HG02798 (cell line): ENCODE measurements at regions not wholly inside any gene's neighbourhood (a gene's known extent, or its start where the extent isn't known, plus 50 kb on each side); places are given as distances from the start of the nearest gene placed in this dataset.

Source experiments
- ATAC-seq: cut with Tn5 transposase; IDR thresholded peaks from one replicate; pipeline ENCODE4 v1.9.1; 2021; ENCODE audit warnings: mild to moderate bottlenecking; ENCODE audit not compliant: unreplicated experiment, poor library complexity

DNA sequence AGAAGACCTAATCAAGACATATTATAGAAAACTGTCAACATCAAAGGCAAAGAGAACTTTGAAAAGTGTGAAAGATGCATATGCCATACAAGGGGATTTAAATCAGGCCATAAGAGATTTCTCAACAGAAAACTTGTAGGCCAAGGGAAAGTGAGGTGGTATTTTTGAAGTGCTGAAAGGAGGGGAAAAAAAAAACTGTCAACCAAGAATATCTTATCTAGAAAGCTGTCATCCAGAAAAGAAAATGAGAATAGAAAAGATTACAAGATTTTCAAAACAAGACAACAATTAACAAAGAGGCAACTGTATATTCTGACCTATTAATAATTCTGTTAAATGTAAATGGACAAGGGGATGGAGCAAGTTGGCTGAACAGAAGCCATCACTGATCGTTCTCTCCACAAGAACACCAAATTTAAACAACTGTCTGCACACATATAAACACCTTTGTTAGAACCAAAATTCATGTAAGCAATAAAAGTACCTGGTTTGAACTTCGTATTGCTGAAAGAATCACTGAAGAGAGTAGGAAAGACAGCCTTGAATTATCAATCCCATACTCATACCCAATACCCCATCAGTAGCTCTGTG is 880.1 kb upstream of the PCDH9 start:
- ATAC-seq: no peak

DNA sequence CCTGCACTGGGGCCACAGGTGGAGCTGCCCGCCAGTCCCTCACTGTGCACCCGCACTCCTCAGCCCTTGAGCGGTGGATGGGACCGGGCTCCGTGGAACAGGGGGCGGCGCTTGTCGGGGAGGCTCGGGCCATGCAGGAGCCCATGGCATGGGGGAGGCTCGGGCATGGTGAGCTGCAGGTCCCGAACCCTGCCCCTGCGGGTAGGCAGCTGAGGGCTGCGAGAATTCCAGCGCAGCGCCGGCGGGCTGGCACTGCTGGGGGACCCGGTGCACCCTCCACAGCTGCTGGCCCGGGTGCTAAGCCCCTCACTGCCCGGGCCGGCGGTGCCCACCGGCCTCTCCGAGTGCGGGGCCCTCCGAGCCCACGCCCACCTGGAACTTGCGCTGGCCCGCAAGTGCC is 877.5 kb upstream of the PCDH9 start:
- no peak for ATAC-seq

DNA sequence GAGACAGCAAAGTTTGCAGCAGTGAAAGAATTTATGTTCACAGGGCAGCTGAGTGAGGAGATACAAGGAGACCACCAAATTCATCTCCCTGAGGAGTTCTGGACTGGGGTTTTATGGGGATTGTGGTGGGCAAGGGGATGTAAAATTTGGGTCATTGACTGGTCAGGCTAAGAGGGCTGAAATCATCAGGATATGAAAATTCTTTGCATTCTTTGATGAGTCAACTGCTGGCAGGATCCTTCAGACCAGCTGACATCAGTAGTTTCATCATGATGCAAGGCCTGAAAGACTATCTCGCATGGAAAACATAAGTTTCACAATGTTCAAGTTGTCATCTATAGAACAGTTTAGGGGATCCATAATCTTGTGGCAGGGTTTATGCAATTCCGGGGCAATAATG is 869.5 kb upstream of the PCDH9 start:
- ATAC-seq: no peak

DNA sequence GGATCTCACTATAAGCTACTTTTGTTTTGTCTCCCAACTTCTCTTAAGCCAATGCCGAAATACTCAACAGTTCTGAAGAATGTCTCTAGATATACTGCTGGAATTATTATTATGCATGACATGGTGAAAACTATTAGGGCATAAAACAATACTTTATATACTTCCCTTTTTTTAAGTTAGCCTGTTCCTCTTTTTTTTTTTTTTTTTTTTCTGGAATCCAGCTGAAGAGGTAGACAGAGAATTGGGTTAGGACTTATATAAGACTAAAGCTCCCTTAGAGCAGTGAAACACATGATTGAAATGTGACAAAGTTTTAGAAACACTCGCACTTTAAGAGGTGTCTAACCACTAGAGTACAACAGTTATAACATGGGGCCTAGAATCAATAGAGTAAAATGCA is 850.9 kb upstream of the PCDH9 start:
- no peak for ATAC-seq

DNA sequence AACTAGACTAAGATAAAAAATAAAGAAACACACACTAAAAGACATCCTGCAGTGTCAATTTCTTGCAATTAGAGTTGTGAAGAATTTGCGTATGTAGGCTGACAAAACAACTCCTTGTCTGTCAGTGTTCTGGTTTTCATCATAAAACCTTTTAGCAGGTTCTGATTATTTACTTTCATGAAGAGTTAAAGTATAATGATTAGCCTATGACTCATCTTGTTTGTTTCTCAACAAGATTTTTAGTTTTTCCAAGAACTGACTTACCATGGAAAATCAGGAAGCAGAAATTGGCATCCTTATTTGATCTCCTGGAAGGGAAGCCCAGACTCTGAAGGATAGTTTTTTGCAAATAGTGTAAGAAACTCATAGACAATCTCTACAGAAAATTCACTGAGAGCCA is 848.7 kb upstream of the PCDH9 start:
- ATAC-seq: no peak

DNA sequence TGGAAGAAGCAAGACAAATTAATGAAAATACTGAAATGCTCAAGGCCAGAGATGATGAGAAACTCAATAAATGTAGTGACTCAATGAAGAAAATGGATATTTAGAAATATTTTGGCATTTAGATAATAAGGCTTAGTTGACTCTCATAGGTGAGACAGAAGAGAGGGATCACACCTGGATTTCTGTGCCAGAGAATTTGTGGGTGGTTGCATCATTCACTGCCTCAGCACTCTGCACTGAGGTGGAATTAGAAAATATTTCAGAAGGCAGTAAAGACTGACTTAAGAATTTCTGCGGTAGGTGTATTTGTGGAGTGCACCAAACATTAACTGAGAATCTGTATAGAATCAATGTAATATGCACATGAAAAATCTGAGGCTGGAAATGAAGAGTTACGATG is 848.3 kb upstream of the PCDH9 start:
- ATAC-seq: no peak

DNA sequence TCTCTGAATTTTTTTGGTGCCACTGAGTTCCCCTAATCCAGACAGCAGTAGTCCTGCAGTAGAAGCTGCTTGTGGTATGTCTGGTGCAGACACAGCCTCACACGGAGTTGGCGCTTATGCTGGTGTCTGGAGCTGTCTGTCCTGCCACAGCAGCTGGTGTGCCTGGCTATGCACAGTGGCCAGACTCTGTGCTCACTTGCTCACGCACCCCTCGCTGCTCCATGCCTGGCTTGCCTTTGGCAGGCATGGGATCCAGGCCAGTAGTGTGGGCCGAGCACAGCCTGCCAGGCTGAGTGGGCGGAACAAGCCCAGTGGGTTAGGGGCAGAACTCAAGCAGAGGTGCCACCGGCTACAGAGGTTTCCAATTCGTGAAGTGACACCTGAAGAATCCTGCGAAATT is 845.9 kb upstream of the PCDH9 start:
- ATAC-seq: no peak

DNA sequence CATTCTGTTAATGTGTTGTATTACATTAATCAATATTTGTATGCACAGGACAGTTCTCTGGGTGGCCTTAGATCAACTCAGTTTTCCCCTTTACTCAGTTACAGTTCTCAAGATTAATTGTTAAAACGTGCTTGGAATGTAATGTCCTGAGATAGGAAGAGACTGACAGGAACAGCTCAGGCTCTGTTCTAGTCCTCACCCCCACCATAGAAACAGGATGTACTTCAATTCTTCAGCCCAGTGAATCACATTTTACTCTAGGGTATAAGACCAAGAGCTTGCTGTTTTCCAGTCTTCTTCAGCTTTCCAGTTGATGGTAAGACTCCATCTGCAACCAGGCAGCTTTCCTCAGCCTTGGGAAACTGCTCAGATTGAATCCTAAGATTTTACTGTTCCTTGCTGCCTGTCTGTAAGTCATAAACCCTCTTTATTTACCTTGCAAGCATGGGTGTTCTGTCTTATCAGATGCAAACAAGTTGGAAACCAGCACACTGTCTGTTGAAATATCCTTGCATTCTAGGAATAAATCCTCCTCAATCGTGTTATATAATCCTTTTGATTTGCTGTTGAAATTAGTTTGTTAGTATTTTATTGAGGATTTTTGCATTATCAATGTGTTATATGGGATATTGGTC is 836.9 kb upstream of the PCDH9 start:
- no peak for ATAC-seq

DNA sequence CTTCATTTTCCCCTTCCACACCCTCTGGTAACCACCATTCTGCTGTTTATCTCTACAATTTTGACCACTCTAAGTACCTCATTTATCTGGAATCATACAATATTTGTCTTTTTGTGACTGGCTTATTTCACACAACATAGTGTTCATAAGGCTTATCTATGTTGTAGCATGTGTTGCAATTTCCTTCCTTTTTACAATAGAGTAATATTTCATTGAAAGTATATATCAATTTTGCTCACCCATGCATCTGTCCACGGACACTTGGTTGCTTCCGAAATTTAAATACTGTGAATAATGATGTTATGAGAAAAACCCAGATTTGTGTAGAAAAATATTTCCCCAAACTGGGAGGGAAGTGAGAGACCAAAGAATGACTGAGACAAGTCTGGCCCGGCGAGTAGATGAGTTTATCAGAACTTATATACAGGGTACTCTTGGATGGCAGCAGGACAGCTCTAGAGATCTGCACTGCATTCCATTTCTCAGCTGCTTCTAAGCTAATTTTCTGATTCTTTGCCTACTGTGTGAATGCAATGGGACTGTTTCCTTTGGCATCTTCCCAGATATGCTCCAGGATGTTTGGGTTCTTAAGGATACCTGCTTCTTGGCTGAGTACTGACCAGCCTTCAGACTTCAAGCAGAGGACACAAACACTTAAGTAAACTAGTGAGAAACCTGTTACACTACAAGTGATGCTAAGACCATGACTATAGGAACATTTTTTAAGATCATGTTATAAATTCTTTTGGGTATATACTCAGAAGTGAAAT is 834.0 kb upstream of the PCDH9 start:
- ATAC-seq: no peak

DNA sequence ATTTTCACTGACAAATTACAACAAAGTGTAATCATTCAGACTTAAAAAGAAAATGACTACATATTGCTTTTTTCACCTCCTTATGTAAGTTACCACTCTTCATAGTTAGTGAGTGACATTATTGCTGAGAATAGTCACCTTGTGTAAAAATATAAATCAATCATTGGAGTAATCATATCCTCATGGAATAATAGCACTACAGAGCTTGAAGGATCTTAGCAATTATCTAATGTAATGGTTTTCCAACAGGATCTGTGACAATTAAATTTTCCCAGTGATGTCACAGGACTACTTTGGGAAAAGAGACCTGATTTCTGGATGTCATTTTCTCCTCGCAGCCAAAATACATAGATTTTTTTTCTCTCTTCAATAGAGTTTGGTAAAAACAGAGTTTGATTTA is 833.0 kb upstream of the PCDH9 start:
- no peak for ATAC-seq

DNA sequence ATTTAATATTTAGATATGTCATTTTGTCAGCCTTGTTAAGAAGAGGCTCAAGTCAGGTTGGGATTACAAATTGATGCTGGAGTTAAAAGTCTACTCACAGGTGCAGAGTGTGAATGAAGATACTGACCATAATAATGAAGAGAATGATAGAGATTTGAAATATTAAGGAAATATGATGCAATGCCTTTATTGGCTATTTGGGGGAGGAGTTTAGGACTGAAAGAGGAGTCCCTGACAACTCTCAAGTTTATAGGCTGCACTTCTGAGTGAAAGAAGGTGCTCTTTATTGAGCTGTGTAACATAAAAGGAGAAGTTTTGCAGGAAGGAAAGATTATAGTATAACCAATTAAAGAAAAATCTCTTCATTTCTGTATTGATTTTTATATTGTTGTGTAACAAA is 827.7 kb upstream of the PCDH9 start:
- no peak for ATAC-seq

DNA sequence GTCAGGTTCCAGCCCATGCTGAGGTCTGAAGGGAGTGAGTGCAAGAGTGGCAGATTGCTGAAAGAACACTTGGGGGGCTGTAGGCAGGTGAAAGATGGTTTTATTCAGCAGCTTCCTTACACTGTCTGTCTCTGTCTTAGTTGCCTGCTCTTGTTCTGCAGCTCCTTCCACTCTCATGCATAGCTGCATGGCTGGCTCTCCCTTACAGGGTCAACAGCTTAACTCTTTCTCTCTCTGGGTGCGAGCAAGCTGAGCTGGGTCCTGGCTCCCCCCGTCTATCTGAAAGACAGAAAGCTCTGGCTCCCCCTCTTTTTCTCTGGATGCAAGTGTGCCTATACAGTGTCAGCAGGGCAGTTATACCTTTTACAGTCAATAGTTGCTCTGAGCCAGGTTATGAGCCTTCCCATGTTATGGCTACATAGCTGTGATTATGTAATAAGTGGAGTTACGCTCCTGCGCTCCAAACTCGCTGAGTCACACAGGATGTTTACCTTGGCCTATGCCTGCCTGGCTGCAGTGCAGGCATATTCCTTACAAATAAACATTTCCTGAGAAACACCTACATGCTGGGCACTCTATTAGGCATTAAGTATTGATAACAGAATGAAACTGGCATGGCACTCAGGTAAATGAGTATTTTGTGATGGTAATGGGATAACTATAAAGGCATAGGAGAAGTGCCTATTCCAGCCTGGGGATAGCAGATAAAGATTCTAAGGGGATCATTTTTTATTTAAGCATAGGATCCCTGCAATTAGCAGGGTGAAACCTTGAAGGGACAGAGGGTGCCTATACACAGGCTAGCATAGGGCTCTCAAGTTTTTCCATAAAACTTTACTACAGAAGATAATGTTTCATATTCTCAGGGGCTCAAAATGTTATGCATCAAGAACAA is 826.9 kb upstream of the PCDH9 start:
- no peak for ATAC-seq

DNA sequence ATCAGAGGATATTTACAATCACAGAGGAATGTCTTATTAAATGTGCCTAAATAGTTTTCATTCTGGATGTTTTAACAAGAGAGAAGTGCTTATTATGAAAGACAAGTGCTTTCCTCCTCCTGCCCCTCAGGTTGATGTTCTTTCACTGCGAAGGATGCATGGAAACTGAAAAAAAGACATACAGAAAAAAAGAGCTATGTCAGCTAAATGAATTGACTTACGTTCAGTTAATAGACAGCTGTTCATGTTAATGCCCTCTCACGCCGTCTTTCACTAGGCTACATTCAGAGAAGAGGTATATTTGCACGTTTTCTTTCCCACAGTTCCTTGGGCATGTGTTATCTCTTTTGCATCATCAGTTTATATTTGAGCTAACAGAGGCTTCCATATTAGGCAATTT is 821.8 kb upstream of the PCDH9 start:
- no peak for ATAC-seq

DNA sequence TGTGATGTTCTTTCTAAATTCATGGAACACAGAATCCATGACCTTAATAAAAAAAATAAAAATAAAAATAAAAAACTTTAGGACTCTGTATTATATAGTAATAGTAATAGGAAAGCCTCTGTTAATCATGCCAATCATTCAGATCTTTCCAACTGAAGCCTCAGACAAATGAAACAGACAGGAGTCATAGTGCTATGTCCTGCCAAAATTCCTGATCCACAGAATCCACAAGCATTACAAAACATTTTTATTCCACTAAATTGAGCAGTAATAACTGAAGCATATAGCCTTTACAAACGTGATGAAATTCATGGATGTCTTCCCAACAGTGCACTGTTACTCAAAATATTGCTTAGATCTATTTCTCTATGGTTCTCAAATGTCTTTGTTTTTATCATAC is 820.6 kb upstream of the PCDH9 start:
- no peak for ATAC-seq

DNA sequence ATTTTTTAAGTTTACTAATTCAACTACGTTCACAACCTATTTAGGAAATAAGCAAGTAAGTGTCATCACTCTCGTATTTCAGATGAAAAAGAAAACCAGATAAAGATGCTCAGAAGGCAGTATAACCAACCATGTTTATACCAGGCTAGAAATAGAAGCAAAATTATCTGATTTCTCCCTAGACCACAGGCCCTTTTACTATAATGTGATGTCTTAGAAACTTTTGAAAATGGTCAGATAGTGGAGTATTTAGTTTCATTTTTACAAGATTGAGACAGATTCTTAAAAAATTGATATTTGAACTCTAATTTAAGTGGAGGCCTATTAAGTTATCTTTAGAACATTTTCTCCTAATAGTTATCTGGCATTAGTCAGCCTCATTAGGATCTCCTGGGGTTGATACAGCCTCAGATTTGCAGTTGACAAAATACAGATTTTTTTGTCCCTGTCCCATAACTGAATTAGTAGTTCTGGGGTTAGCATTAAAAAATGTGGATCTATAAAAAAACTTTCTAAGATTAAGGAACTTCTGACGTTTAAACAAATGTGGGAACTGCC is 818.7 kb upstream of the PCDH9 start:
- ATAC-seq: no peak

DNA sequence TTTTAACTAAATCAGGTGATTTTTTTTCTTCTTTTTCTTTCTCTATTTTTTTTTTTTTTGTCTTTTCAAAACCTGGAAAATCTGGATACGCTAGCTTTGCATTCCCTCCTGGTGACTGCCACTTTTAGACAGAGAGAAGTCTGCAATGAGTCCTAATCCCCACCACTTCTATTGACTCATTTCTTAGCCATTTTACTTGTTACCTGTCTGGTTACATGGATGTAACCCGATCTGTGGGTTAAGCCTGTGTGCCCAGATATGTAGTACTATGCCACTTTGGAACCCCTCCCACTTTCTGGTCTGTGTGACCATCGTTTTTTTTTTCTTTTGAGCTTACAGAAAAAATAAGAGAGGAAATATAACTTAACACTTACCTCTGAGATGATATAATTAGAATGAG is 817.8 kb upstream of the PCDH9 start:
- no peak for ATAC-seq

DNA sequence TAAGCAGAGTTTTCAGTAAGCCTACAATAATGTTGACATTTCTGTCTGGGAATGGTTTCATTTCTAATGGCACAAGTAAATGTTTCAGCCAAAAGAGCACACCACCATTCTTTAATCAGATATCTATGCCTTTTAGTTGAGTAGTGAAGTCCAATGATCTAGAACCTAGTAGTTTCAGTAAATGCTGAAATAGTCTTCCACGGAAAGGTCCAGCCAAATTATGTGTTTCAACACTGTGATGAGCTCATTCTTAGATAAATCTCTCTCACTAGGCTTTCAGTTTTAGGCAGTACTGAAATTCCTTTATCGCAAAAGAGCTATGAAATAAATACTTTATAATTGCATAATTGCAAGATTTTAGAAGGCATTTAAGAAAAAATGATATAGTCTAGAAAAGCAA is 816.8 kb upstream of the PCDH9 start:
- no peak for ATAC-seq

DNA sequence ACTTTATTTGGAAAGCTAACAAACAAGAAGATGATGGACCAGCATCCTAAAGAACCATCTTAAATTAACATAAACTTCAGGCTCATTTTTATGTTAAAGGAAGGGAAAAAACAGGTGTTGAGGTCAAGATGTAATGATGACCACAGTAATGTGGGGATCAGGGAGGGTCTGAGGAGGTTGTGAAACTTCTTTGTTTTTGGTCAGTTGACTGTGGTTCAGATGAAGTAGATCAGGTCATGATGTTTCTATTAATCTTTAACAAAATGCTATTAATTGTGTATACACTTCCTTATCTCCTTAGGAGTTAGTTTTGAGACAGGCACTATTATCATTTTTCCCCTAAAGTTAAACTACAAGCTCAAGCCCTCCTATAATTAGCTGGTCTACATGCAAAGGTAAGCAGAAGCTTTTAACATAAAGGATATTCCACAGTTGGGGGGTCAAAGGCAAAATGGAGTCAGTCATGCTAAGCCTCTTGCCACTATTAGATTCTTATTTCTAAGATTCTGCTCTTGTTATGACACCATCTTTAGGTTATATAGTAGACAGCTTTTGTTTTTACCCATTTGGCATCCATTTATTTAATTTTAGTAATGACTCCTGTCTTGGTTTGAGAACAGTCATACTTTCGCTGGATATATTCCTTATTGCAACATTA is 800.1 kb upstream of the PCDH9 start:
- ATAC-seq: peak; percentile 52

DNA sequence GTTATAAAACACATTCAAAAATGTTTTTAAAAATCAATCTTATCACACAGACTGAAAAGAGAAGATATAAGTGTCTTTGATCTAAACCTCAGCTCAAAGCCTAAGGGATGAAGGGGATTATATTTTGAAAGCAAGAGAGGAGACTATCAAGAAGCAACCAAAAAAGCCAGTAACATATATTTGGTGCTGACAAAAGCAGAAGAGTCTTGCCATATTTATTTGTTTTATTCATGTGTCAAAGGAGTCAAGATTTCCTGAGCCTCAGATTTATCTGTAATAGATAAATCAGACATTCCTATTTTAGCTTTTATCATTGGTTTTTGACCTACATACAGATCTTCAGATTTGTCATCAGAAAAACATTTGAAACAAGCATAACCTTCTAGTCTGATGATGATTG is 798.6 kb upstream of the PCDH9 start:
- ATAC-seq: no peak

DNA sequence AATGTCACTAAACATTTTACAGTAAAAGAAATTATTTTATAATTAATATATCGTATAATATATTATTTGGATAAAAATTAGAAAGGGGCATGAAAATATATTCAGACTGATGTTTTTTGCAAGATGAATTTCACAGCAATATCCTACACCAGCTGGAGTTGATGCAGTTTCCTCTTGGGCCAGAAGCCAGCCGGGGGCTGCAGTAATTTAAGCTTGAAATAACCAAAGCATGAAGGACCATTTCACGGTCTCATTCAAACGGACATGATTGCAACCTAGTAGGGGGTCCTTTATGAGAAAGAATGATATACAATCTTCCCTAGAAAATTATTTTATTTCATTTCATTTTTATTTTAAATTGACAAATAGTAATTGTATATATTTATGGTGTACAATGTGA is 797.2 kb upstream of the PCDH9 start:
- ATAC-seq: no peak
